ENCODE measurements at regions not wholly inside any gene's neighbourhood (a gene's known extent, or its start where the extent isn't known, plus 50 kb on each side); places are given as distances from the start of the nearest gene placed in this dataset.
A peak's percentile ranks its signal among the peaks of the same experiment; 100 is the strongest.
"Not testable (repeated sequence)": the region's sequence is repeated elsewhere in the genome, so short reads cannot be mapped to it uniquely, and the experiment has no call there.

DNA sequence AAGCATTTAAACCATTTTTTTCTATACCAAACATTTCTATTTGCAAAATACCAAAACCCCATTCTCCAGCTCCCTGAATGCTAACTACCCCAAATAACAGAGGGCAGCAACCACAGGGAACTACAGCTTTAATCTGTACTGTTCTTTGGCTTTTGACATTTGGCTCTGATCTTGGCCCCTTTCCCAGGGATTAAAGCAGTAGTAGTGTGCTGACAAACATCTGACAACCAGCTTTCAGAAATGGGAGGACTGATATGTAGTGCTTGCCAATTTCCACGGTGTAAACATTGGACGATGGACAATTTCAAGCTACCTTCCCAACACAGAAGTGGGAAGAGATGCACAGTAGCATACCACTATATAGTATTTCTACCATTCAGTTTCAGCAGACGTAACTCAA is 88.4 kb upstream of the TEAD1 start:
- DNase-seq (ENCODE audit: low spot score in 2 of 2, unreplicated experiment in 2 of 2) = no peak
- H3K27me3 Mint-ChIP-seq (ENCODE audit: low read depth) = no peaks in the 10 kb centered on the region
- peaks cover 31% of the 10 kb centered on the region for H3K4me1 Mint-ChIP-seq
- TF ChIP-seq CTCF (IDR thresholded peaks at IDR 0.05; ENCODE audit: unreplicated experiment) = no peak
- H3K9me3 Mint-ChIP-seq = no peaks in the 10 kb centered on the region
- no peak overlapping the region for H3K4me3 Mint-ChIP-seq
- H3K36me3 Mint-ChIP-seq = no peaks in the 10 kb centered on the region
- H3K27ac Mint-ChIP-seq = no peak overlapping the region

GRCh38 chr11:12587333-12587991 is 86.8 kb upstream of the TEAD1 start:
- Mint-ChIP-seq H3K4me1 (peaks cover 21% of the 10 kb centered on the region), H3K4me3 (no peak overlapping the region), H3K9me3 (no peaks in the 10 kb centered on the region), H3K27me3 (ENCODE audit: low read depth) (no peaks in the 10 kb centered on the region), H3K36me3 (no peaks in the 10 kb centered on the region), H3K27ac (peak overlapping the region; percentile 84)
- TF ChIP-seq CTCF (IDR thresholded peaks at IDR 0.05; ENCODE audit: unreplicated experiment) = no peak
- DNase-seq (ENCODE audit: low spot score in 2 of 2, unreplicated experiment in 2 of 2) = no peak

DNA sequence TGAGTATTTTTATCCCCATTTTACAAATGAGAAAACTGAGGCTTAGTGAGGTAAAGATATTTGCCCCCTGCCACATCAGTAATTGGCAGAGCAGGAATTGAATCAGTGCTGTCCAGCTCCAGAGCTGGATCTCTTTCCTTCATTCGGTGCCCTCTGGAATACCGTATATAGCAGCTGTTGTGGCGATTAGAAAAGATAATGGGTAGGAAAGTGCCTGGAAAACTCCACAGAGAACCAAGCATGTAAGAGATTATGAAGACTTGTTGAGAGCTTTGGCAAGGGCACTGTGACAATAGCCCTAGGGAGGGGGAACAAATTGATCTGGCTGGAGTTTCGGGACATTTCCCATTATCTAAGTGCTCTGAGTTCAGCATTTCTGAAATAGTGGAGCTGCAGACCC is 82.5 kb upstream of the TEAD1 start:
- no peaks in the 10 kb centered on the region for H3K27me3 Mint-ChIP-seq (ENCODE audit: low read depth)
- peaks cover 1% of the 10 kb centered on the region for H3K36me3 Mint-ChIP-seq
- no peak for TF ChIP-seq CTCF (IDR thresholded peaks at IDR 0.05; ENCODE audit: unreplicated experiment)
- no peak for DNase-seq (ENCODE audit: low spot score in 2 of 2, unreplicated experiment in 2 of 2)
- peaks cover 14% of the 10 kb centered on the region for H3K4me1 Mint-ChIP-seq
- peaks cover 6% of the 10 kb centered on the region for H3K9me3 Mint-ChIP-seq
- H3K4me3 Mint-ChIP-seq = no peak overlapping the region
- H3K27ac Mint-ChIP-seq = no peak overlapping the region

GRCh38 chr11:12592283-12592682 is 81.9 kb upstream of the TEAD1 start:
- TF ChIP-seq CTCF (IDR thresholded peaks at IDR 0.05; ENCODE audit: unreplicated experiment) = no peak
- H3K4me1 Mint-ChIP-seq = peaks cover 10% of the 10 kb centered on the region
- H3K27ac Mint-ChIP-seq = no peak overlapping the region
- H3K36me3 Mint-ChIP-seq = peaks cover 1% of the 10 kb centered on the region
- no peak for DNase-seq (ENCODE audit: low spot score in 2 of 2, unreplicated experiment in 2 of 2)
- H3K4me3 Mint-ChIP-seq = no peak overlapping the region
- H3K27me3 Mint-ChIP-seq (ENCODE audit: low read depth) = no peaks in the 10 kb centered on the region
- peaks cover 6% of the 10 kb centered on the region for H3K9me3 Mint-ChIP-seq

DNA sequence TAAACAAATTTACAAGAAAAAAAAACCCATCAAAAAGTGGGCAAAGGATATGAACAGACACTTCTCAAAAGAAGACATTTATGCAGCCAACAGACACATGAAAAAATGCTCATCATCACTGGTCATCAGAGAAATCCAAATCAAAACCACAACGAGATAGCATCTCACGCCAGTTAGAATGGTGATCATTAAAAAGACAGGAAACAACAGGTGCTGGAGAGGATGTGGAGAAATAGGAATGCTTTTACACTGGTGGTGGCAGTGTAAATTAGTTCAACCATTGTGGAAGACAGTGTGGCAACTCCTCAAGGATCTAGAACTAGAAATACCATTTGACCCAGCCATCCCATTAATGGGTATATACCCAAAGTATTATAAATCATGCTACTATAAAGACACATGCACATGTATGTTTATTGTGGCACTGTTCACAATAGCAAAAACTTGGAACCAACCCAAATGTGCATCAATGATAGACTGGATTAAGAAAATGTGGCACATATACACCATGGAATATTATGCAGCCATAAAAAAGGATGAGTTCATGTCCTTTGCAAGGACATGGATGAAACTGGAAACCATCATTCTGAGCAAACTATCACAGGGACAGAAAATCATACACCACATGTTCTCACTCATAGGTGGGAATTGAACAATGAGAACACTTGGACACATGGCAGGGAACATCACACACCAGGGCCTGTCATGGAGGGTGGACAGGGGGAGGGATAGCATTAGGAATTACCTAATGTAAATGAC is 79.0 kb upstream of the TEAD1 start:
- H3K27me3 Mint-ChIP-seq (ENCODE audit: low read depth); H3K27ac Mint-ChIP-seq; H3K4me1 Mint-ChIP-seq; H3K4me3 Mint-ChIP-seq; H3K36me3 Mint-ChIP-seq; DNase-seq (ENCODE audit: low spot score in 2 of 2, unreplicated experiment in 2 of 2); H3K9me3 Mint-ChIP-seq: not testable (repeated sequence)
